Breast epithelium (tissue), 4 donors: ENCODE measurements at regions not wholly inside any gene's neighbourhood (a gene's known extent, or its start where the extent isn't known, plus 50 kb on each side); places are given as distances from the start of the nearest gene placed in this dataset.
A peak's percentile ranks its signal among the peaks of the same experiment; 100 is the strongest.

ENCODE experiments used
- DNase-seq, 2 donors: peaks; one replicate each; pipeline ENCODE4 v3.0.0-alpha.2; 2019; ENCODE audit warnings: low spot score in 2 of 2
- H3K27ac ChIP-seq, 2 donors: fragments of 200-600 bp; sonication (generic) in 1 of 2; one replicate each; pipeline ENCODE4 v1.5.1; 2016 to 2019; ENCODE audit warnings: mild to moderate bottlenecking in 1 of 2
- H3K27me3 ChIP-seq, 2 donors: fragments of 200-600 bp; sonication (generic) in 1 of 2; one replicate each; pipeline versions ENCODE4 v1.5.1 to v1.6.0; 2017 to 2019; ENCODE audit warnings: control low read depth in 1 of 2, mild to moderate bottlenecking in 1 of 2
- H3K36me3 ChIP-seq: fragments of 200-600 bp; one replicate; pipeline ENCODE4 v1.5.1; 2019
- H3K4me1 ChIP-seq, 2 donors: fragments of 200-600 bp; sonication (generic); one replicate each; pipeline ENCODE4 v1.5.1; 2016 to 2019; ENCODE audit warnings: control low read depth in 1 of 2
- H3K4me3 ChIP-seq, 3 donors: fragments of 200-600 bp; sonication (generic); 1 replicate in 2 of 3; 2 replicates in 1 of 3; pipeline ENCODE4 v1.5.1; 2016 to 2019; ENCODE audit warnings: mild to moderate bottlenecking in 3 of 3, moderate library complexity in 2 of 3
- H3K9me3 ChIP-seq, 2 donors: fragments of 200-600 bp; sonication (generic) in 1 of 2; one replicate each; pipeline ENCODE4 v1.5.1; 2016 to 2019; ENCODE audit warnings: control low read depth in 1 of 2
- POLR2A ChIP-seq: fragments of 450-650 bp; IDR thresholded peaks from one replicate; pipeline ENCODE4 v1.6.1; 2016; ENCODE audit warnings: antibody characterized with exemption, mild to moderate bottlenecking, moderate library complexity
- POLR2AphosphoS5 ChIP-seq, 3 donors: sonication (generic); formaldehyde crosslinking; IDR thresholded peaks; one replicate each; pipeline ENCODE4 v1.6.1; 2017; ENCODE audit warnings: antibody characterized with exemption in 3 of 3
- intact Hi-C: fragments of 100-400 bp; cut with DNase I; formaldehyde crosslinking; loops from one replicate; pipeline ENCODE4 v1.15.1; 2023; ENCODE audit warnings: low total_unique reads
- TF ChIP-seq, protein P1 (sequence below), 3 donors: fragments of 450-650 bp; IDR thresholded peaks; one replicate each; pipeline ENCODE4 v1.5.1; 2016 to 2017; ENCODE audit warnings: antibody characterized with exemption in 3 of 3, mild to moderate bottlenecking in 3 of 3, moderate library complexity in 3 of 3

DNA sequence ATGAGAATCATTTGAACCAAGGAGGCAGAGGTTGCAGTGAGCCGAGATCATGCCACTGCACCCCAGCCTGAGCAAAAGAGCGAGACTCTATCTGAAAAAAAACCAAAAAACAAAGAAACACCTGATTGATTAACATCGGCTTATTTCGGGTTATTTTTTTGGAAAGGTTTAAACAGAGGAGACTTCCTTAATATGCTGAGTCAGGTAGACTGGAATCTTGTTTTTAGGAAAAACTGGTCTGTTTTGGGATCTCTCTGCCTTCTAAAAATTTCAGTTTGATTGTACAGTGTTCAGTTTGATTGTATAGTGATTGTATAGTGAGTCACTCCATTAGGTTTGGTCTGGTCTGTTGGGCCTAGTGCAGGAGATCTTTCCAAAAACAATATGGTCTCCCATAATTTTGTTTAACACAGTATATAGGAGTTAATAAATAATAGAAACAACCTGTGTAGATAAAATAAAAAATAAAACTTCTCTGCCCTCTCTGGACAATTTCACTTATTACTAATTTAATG, 196.3 kb upstream of the CHRM3 start:
- H3K27me3 ChIP-seq, result no peaks in the 10 kb centered on the region
- no peak overlapping the region for H3K27ac ChIP-seq
- H3K9me3 ChIP-seq, result no peaks in the 10 kb centered on the region
- H3K36me3 ChIP-seq, result no peaks in the 10 kb centered on the region
- intact Hi-C loops, result no loop called here
- no peaks in the 10 kb centered on the region for H3K4me1 ChIP-seq
- no peak overlapping the region for H3K4me3 ChIP-seq
- TF ChIP-seq POLR2AphosphoS5 (IDR thresholded peaks at IDR 0.05) (no peak), POLR2A (no peak)
- TF ChIP-seq, protein P1, sequence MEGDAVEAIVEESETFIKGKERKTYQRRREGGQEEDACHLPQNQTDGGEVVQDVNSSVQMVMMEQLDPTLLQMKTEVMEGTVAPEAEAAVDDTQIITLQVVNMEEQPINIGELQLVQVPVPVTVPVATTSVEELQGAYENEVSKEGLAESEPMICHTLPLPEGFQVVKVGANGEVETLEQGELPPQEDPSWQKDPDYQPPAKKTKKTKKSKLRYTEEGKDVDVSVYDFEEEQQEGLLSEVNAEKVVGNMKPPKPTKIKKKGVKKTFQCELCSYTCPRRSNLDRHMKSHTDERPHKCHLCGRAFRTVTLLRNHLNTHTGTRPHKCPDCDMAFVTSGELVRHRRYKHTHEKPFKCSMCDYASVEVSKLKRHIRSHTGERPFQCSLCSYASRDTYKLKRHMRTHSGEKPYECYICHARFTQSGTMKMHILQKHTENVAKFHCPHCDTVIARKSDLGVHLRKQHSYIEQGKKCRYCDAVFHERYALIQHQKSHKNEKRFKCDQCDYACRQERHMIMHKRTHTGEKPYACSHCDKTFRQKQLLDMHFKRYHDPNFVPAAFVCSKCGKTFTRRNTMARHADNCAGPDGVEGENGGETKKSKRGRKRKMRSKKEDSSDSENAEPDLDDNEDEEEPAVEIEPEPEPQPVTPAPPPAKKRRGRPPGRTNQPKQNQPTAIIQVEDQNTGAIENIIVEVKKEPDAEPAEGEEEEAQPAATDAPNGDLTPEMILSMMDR (IDR thresholded peaks at IDR 0.05), result no peak
- no peak for DNase-seq

DNA sequence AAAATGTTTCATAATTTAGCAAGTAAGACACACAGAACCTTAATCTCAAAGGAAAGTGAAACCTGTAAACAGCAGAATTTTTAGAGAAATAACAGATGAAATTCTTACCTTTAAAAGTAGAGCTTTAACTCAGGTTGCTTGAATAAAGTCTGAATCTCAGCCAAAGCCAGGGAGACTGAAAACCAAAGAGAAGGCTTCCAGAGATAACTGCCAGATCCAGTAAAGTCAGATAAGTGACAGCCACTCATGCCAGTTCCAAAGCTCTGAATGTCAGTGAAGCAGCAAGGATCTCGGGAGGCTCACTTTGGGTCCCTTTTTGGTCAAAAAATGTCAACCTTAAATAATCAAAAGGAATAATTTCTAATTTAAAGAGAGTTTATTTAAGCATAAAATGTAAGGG, 199.9 kb upstream of the CHRM3 start:
- H3K4me1 ChIP-seq, result no peaks in the 10 kb centered on the region
- H3K27me3 ChIP-seq, result no peaks in the 10 kb centered on the region
- H3K9me3 ChIP-seq, result no peaks in the 10 kb centered on the region
- H3K27ac ChIP-seq, result peak overlapping the region in 1 of 2 donors; percentile 8
- DNase-seq, result no peak
- no peaks in the 10 kb centered on the region for H3K36me3 ChIP-seq
- intact Hi-C loops, result no loop called here
- TF ChIP-seq POLR2A (no peak), POLR2AphosphoS5 (IDR thresholded peaks at IDR 0.05) (no peak)
- TF ChIP-seq, protein P1 (IDR thresholded peaks at IDR 0.05), result no peak
- no peak overlapping the region for H3K4me3 ChIP-seq

DNA sequence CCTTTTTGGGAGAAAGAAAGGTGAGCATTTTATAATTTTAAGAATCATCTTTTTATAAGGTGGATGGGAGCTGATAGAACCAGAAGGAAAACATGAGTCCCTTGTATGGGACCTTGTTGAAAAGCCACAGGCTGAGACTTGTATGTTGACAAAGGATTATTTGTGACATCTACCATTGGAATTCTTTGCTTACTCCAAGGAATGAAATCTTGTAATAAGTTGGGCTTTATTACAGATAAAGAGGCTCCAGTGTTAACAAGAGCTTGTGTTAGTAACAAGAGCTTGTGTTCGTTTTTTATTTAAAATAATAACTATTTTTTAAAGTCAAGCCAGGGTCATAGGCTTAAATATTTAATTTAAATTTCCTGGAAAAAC, 201.1 kb upstream of the CHRM3 start:
- intact Hi-C loops, result no loop called here
- Histone ChIP-seq H3K9me3 (no peaks in the 10 kb centered on the region), H3K36me3 (no peaks in the 10 kb centered on the region), H3K27me3 (no peaks in the 10 kb centered on the region), H3K4me3 (no peak overlapping the region), H3K27ac (no peak overlapping the region), H3K4me1 (no peaks in the 10 kb centered on the region)
- TF ChIP-seq POLR2AphosphoS5 (IDR thresholded peaks at IDR 0.05) (no peak), POLR2A (no peak)
- TF ChIP-seq, protein P1 (IDR thresholded peaks at IDR 0.05), result no peak
- no peak for DNase-seq

DNA sequence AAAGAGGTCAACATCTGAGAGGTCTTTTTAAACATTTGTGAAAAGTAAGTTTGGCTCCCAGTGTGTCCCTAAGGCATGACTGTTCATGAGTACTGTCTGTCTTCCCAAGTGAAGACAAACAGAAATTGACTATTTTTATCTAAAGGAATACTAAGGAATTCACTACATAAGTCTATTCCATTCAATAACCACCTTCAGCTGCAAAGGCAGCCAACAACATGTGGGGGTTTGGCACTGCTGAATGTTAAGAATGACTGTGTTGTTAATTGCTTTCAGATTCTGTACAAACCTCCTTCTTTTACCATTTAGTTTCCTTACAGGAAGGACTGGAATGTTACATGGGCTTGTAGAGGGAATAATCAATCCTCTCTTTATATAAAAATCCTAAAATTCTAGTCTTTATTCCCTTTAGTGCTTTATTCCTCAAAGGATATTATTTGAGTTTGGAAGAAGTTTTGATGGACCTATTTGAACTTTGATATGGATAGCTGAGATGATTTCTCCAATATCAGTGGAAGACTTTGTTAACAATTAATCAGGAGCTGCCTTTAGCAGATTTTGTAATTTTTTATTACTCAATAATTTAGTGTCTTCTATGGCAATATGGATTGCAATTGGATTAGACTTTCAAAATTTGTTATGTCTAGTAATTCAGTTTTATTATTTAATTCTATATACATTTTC, 201.7 kb upstream of the CHRM3 start:
- H3K4me1 ChIP-seq, result no peaks in the 10 kb centered on the region
- intact Hi-C loops, result no loop called here
- DNase-seq, result no peak
- H3K9me3 ChIP-seq, result no peaks in the 10 kb centered on the region
- H3K4me3 ChIP-seq, result no peak overlapping the region
- H3K27me3 ChIP-seq, result no peaks in the 10 kb centered on the region
- no peak overlapping the region for H3K27ac ChIP-seq
- H3K36me3 ChIP-seq, result no peaks in the 10 kb centered on the region
- TF ChIP-seq POLR2AphosphoS5 (IDR thresholded peaks at IDR 0.05), result no peak
- no peak for TF ChIP-seq POLR2A
- TF ChIP-seq, protein P1 (IDR thresholded peaks at IDR 0.05), result no peak

DNA sequence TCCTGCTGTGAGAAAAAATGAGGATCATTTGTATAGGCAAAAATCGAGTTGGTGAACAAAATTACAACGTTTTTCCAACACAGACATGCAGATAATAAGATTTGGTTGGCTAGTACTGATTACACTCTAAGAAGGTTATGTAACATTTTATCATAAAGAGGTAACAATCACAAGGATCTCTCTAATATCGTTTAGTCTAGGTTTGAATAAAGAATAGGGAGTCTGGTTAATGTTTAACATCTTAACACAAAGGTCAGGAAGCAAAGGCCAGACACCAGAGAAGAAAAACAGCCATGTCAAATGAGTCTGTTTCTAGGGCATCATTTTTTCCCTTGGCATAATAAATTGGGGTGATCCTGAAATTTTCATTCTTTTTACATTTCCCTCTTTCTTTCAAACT, 207.4 kb upstream of the CHRM3 start:
- DNase-seq, result no peak
- no peaks in the 10 kb centered on the region for H3K9me3 ChIP-seq
- TF ChIP-seq POLR2AphosphoS5 (IDR thresholded peaks at IDR 0.05), result no peak
- TF ChIP-seq, protein P1 (IDR thresholded peaks at IDR 0.05), result no peak
- no peak for TF ChIP-seq POLR2A
- no peak overlapping the region for H3K27ac ChIP-seq
- H3K36me3 ChIP-seq, result no peaks in the 10 kb centered on the region
- H3K4me3 ChIP-seq, result no peak overlapping the region
- intact Hi-C loops, result no loop called here
- no peaks in the 10 kb centered on the region for H3K27me3 ChIP-seq
- H3K4me1 ChIP-seq, result no peaks in the 10 kb centered on the region
